Hepatic stellate cell (primary cell): ENCODE measurements at regions not wholly inside any gene's neighbourhood (a gene's known extent, or its start where the extent isn't known, plus 50 kb on each side); places are given as distances from the start of the nearest gene placed in this dataset.

Experiments used
- DNase-seq: peaks from one replicate; pipeline ENCODE4 v3.0.0; 2011; ENCODE audit warnings: low spot score

DNA sequence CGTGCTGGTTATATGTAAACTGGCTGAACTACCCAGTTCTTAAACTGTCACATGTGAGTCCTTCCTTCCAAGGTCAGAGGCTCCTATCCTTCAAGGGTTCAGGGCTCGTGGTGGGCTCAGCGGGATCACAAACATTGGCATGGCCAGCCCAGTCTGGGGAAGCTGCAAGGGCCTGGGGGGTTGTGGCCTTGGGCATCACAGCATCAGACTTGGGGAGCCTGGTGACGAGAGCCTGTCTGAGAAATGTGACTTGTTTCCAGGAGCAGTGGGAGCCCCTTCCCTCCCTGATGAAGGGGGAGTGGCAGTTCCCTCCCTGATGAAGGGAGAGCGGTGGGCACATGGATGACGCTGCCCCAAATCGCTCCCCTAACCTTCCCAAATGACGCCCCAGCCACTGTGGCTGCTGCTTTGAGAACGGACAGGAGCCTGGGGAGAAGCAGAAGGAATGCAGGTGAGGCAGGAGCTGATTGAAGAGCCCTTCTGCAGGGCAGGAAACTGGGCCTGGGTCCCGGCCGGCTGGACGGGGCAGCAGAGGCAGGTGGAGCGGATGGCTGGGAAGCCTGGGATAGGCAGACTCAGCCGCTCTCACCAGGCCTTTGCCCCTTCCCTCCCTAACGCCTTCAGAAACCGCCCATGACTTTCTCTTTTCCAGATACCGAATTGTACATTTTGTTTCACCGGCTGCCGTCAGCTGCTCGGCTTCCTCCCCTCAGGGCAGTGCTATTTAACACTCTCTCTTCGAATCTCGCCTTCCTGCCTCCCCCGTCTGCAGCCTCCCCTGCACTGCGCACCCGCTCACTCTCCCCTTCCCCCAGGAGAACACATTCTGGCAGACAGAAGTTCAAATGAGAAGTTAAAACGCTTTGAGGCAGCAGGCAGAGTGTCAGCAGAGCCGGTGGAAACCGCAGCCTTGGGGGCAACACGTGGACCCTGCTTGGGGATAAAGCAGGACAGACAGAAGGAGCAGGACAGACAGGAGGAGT, 1486.7 kb downstream of the BRD1 start:
- no peak for DNase-seq

DNA sequence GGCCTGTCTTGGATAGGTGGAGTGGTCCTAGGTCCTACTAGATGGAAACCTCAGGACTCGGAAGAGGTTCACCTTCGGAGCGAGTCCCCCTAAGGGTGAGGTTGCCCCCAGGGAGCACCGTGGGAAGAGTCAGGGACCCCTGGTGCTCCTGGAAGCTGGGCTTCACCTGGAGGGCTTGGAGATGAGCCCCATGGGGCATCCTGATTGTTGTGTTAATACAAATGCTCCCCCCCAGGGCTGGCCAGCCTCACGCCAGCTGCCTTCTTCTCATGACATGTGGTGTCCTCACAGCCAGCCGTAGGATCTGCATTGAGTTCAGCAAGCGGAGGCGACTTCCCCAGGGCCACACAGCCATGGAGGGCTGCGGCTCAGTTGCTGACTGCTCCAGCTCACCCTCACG, 1487.5 kb downstream of the BRD1 start:
- no peak for DNase-seq

DNA sequence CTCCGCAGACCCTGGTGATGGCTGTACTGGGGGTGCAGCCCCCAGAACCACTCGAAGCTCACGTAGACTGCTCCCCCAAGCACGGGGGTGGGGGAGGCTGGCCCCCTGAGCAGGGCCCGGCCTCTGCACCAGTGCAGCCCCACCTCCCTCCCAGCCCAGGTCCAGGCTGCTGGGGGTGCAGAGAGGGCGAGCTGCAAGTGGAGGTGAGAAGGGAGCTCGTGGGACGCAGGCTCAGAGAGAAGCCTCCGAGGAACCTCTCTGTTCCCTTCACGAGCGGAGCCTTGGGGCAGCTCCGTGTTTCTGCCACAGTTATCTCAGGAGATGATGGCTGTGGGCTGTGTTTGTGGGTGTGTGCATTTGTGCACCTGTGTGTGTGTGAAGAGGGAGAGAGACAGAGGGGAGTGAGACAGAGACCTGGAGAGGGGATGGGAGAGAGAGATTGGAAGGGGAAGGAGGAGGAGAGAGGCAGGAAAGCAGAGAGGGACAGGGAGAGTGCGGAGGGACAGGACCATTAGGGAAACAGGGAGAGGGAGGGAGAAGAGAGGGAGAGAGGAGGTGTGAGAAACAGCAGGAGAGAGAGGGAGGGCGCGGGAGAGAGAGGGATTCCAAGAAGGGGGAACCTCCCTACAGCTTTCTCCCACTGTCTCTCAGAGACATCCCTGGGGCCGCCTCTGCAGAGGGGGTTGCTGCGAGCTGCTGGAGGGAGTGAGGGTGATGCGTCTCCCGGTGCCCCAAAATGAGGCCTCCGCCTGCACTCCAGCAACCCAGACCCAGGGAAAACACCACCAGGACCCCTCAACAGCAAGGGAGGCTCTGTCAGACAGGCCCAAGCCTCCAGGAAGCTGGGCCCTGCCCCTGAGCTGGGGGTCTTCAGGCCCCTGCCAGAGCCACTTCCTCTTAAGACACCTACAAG, 1488.6 kb downstream of the BRD1 start:
- DNase-seq, result no peak

DNA sequence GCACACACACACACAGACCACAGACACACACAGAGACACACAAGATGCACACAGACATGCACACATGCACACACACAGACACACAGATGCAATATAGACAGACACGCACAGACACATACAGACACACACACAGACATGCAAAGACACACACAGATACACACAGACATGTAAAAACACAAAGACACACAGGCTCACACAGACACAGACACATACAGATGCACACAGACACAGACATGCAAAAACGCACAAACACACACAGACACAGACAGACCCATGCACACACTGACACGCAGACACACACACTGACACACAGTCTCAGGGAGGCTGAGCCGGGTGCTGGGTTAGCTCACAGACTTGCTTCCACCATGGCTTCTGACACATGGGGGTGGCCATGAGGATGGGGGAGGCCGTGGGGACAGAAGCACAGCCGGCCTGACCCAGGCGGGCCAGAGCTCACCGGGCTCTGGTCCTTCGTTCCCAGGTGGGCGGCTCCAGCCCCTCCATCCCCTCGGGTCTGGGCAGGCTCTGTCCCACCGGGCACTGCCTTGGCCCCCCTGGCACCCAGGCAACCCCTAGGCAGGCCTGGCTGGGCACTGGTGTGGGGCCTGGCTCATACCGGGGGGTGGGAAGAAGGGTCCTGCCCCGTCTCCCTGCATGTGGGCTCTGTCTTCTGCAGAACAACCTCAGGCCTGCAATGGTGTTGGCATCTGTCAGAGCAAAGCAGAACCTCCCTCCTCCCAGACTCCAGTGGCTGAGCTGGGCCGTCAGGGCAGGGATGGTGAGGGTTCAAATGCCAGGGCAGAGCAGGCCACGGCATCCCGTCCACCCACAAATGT, 1489.5 kb downstream of the BRD1 start:
- no peak for DNase-seq

DNA sequence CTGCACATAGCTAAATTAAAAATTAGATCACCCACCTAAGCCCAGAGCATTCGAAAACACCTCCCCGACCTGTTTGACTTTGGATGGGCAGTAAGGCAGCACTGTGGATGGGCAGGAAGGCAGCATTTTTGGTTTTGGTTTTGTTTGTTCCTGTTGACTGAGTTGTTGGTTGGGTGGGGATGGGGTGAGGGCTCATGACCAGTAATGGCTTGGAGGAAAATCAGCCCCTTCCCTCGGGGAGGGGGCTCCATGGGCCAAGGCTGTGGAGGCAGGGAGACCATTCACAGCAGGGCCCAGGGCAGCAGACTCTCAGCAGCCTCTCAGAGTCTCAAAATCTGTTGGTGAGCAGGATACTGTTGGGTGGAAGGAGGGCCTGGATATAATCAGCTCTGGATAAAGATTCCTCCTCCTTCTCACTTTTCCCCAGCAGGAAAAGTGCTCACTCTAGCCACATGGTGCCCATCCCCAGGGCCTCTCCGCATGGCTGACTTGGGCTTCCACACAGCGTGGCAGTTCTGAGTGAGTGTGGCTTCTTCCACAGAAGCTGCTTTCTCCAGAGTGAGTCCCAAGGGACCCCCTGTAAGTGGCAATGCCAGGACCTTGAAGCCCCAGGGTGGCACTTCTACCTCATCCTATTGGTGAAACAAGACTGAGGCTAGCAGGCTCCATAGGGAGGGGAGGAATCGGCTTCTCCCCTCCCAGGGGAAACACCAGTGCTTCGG, 1491.2 kb downstream of the BRD1 start:
- DNase-seq, result no peak

DNA sequence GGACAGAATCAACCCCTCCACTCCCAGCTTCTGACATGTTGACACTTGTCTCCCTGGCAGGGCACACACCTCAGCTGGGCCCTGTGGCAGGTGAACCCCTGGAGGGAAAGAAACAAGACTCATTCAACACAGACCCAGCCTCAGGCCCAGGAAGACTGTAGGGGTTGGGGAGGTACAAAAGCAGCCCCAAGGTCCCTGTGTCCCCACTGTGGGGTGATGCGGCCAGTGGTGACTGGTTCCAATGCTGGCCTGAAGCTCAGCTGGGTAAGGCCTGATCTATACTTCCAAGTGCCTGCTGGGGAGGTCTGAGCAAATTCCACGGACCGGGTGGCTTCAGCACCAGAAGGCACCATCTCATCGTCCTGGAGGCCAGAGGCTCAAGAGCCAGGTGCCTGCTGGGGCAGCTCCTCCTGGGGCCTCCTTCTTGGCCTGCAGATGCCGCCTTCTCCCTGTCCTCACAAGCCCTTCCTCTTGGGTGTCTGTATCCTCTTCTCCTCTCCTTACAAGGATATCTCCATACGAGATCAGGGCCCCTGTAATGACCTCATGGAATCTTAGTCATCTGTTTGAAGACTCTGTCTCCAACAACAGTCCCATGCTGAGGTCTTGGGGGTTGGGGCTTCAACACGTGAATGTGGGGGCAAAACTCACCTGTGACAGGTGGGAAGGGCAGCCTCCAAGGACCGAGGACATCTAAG, 1492.1 kb downstream of the BRD1 start:
- no peak for DNase-seq

DNA sequence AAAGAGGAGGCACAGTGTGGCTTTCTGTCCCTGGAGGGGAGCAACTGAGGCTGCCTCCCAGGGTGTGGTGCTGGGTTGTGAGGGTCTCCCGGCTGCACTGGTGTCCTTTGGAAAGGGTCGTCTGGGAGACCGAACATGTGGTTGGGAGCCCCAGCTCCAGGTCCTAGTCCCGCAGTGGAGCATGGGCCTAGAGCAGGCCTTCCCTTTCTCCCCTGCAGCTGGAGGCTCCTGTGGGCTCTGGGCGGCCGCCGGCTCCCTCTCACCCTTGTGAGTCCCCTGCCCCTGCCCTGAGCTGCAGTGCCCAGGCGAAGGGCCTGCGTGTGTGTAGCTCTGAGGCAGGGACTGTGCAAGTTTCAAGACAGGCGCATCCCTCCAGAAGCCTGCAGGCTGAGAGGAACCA, 1492.7 kb downstream of the BRD1 start:
- no peak for DNase-seq

DNA sequence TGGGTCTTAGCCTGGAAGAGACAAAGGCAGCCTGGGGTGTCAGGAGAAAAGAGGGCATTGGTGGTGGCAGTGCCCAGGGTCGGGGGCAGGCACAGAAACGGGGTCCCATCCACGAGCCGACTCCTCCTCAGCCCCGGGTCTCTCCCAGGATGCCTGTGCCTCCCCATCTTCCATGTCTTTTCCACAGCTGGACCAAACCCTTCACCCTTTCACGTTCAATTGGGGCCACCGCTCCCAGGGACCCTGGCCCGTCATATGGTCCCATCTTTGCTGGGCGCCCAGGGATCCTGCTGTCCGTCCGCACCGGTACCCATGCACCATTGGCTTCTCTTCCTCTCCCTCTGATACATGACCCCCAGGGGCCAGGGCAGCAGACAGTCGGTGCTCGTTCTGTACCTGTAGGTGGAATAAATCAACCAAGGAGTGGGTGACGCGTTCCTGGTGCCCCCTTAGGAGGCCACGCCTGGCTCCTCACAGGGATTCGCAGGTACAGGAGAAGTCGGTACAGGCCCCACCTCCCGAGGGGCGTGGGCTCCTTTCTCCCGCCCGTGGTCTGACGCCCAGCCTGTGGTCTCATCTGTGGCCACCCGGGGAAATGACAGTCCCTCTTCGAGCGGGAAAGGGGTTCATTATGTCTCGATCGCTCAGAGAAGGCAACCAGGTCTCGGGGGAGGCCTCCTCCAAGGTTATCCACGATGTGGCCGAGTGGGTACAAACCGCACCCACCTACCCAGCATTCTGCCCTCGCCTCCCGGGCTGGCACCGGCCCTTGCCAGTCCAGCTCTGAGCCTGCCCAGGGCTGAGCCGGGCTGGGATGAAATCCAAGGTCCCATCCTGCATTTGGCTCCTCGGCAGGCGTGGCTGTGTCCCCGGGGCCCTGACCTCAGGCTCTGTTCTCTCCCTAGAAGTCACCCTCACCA, 1493.6 kb downstream of the BRD1 start:
- DNase-seq, result no peak

DNA sequence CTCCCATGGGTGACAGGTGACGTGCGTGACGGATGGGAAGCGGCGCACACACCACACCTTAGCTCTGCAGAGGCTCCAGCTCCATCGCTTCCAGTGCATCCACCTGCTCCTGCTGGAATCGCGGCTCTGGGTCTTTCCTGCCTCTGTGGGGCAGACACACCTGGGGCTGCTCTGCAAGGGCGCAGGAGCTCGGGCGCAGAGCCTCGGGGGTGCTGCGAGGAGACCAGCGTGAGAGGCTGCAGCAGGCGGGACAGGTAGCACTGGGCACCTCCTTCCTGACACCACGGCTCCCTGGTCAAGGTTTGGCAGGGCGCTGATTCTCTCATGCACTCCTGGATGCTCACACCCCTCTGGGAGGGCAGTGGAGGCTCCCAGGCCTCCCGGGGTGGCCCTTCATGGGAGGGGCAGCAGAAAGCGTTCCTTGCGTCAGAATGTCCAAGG, 1494.3 kb downstream of the BRD1 start:
- no peak for DNase-seq

DNA sequence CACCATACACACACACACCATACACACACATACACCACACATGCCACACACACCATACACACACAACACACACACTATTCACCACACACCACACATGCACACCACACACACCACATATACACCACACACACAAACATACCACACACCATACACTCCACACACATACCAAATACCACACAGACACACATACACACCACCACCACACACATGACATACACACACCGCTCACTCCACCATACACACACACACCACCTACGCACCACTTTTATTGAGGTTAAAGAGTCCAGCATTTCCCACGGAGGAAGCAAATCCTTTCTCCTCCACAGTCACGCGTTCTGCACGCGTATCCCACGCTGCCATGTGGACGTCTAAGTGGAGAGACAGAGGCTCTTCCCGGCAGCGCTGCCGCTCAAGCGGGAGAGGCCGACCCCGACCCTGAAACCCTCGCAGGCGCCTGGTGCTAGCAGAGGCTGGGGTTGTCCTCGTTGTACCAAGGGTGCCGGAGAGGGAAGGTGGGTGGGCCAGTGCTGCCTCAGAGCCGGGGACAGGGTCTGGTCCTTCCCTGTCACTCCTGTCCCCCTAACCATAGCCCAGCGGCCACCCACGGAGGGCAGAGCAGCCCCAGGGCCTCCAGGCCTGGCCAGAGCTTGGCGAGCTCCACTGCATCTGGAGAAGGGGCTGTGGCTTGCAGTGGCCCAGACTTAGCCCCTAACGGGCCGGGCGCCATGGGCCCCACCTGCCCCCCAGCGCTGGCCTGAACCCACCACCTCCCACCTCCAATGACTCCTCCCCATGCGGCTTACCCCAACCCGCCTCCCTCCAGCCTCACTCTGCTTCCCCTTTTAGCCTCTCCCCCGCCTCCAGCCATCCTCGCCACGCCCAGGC, 1495.0 kb downstream of the BRD1 start:
- DNase-seq, result no peak

DNA sequence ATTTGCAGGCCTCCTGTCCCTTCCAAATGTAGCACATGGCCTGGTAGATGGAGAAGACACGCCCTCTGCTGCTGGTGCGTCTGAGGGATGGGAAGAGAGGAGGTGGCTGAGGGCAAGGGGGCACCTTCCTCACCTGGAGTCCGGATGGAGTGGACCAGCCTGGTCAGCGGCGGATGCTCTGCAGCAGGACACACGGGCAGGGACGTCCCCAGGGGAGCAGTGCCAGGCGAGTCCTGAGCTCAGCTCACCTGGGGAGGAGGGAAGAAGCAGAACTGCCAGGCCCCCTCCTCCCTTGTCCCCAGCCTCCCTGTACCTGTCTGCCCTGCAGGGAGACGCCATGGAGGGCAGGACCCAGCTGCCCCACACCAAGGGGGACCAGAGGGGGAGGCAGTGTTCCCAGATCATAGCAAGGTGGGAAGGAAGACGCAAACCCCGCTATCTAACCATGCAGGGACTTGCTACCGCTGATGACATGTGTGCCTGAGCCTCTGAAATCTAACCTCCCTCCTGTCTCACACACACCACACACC, 1495.9 kb downstream of the BRD1 start:
- DNase-seq, result no peak

DNA sequence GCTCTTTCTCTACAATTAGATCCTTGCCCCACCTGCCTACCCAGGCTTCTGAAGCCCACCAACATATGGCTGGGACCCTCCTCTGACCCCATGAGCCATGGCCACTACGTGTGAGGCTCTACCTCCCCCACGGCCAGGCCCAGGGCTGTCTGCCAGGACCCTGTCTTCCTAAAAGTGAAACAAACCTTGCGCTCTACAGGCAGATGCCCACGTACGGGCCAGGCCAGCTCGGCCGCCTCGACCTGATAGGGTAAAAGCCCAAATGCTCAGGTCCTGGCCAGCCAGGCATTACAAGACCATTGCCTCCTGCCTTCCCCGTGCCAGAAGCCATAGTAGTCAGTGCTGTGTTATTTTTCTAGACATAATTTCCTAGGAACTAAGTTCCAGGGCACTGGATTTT, 1496.4 kb downstream of the BRD1 start:
- no peak for DNase-seq

DNA sequence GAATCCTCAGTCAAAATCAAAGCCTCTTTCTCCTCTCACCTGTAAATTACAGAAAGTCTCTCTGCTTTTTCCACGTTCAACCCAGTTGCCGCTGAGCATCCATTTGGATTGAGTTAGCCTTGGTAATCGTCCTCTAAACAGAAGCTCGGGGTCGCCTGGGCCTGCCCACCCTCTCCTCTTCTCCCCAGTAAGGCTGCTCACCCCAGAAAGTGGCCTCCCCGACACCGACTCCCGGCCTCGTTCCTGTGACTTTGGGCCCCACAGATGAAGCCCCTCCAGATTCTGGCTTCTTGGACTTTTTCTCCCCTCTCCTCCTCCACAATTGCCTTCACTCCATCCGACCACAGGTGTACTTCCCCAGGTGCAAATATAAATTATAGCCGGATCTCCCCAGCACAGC, 1500.0 kb downstream of the BRD1 start:
- DNase-seq, result no peak

DNA sequence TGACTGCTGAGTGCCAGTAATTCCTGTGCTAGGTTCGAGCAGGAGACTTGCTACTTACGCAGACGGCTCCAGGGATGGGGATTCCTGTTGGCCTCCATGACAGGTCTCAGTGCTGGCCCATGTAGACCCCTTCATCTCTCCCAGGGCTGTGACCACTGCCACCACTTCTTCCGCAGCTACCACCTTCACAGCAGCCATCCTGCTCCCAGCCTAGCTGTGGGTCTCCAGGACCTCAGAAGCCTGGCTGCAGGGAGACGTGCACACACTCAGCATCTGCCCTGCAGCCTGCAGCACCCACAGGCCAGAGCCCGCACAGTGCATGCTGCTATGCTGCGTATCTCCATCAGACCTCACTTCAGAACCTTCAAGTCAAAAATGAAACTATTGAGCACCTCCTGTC, 1503.9 kb downstream of the BRD1 start:
- DNase-seq, result no peak

DNA sequence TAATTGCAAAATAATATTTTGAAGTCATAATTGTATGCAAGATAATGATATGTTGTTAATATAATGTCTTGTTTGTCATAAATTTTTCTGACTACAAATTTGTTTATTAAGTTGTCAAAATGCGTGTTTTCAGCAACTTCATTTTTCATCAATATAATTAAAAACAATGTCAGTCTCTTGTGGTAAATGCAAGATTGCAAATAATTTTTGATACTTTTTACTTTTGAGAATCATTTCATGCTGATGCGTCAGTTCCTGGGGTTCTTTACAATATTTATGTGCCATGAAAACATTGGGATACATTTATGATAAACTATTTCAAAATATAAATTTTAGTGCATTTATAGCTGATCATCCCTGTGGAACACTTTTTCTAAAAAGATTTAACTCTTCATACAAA, 1504.8 kb downstream of the BRD1 start:
- no peak for DNase-seq

DNA sequence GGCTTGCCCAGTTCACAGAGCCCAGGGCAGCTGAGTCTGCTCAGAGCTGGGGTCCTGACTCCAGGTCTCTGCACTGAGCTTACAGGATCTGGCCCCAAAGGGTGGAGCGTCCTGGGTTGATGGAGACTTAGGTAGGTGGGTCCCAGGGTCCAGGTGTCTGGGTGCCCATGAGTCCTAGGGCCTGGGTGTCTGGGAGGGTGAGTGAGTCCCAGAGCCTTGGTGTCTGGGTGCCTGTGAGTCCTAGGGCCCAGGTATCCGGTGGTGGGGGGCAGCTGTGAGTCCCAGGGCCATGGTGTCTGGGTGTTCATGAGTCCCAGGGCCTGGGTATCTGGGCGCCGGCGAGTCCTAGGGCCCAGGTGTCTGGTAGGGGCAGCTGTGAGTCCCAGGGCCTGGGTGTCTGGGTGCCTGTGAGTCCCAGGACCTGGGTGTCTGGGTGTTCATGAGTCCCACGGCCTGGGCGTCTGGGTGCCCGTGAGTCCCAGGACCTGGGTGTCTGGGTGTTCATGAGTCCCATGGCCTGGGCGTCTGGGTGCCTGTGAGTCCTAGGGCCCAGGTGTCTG, 1505.6 kb downstream of the BRD1 start:
- DNase-seq, result no peak

DNA sequence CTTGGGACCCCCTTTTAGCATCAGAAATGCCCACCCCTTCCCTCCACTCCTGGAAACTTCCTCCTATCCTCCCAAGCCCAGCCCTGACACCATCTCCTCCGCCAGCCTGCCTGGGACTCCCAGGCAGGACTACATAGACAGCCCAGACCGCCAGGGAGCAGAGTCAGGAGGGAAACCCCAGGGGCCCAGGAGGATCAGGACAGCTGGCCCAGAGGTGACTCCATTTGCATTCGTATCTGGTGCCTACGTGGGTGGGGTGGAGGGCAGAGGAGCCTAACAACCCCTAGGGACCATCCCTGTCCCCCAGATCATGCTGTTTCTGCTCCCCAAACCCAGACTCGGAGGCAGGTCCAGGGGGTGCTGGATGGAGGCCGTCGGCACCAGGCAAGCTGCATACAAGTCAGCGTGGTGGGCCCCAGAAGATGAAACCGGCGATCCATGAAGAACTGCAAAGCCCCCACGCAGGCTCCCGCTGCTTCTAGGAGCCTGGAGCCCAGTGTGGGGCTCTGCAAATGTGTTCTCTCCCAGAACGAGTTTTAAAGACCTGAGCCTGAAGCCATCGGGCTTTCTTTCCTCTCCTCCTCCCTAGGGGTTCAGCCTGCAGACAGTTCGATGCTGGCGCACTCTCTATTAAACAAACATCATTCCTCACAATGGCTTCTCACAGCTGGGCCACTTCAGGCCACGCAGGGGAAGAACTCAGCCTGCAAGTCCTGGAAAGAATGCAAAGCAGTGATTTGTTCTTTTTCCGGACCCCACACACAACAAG, 1506.8 kb downstream of the BRD1 start:
- DNase-seq, result no peak
